HG02759 (cell line): ENCODE measurements at regions not wholly inside any gene's neighbourhood (a gene's known extent, or its start where the extent isn't known, plus 50 kb on each side); places are given as distances from the start of the nearest gene placed in this dataset.
"Not testable (repeated sequence)": the region's sequence is repeated elsewhere in the genome, so short reads cannot be mapped to it uniquely, and the experiment has no call there.

Source experiments
- ATAC-seq: cut with Tn5 transposase; IDR thresholded peaks from one replicate; pipeline ENCODE4 v1.9.1; 2021; ENCODE audit warnings: mild to moderate bottlenecking, moderate library complexity; ENCODE audit not compliant: unreplicated experiment

- ATAC-seq = no peak
Measured at GRCh38 chr6:144528743-144529425, 243.7 kb downstream of the UTRN start.

GRCh38 chr6:144530118-144530517, 245.0 kb downstream of the UTRN start:
- no peak for ATAC-seq

GRCh38 chr6:144532238-144532637, 247.1 kb downstream of the UTRN start:
- not testable (repeated sequence) for ATAC-seq

GRCh38 chr6:144534180-144534579, 249.0 kb downstream of the UTRN start:
- ATAC-seq = no peak

GRCh38 chr6:144535630-144536029, 250.5 kb downstream of the UTRN start:
- no peak for ATAC-seq

- no peak for ATAC-seq
Measured at GRCh38 chr6:144536079-144536478, 250.9 kb downstream of the UTRN start.

- no peak for ATAC-seq
Measured at GRCh38 chr6:144543006-144543871, 258.1 kb downstream of the UTRN start.

GRCh38 chr6:144544266-144544830, 259.2 kb downstream of the UTRN start:
- no peak for ATAC-seq

- no peak for ATAC-seq
Measured at GRCh38 chr6:144546807-144547206, 261.7 kb downstream of the UTRN start.

GRCh38 chr6:144547409-144547808, 262.3 kb downstream of the UTRN start:
- ATAC-seq = no peak

- no peak for ATAC-seq
Measured at GRCh38 chr6:144548536-144548935, 263.4 kb downstream of the UTRN start.

- ATAC-seq = no peak
Measured at GRCh38 chr6:144549837-144550747, 265.0 kb downstream of the UTRN start.

GRCh38 chr6:144551339-144551738, 266.2 kb downstream of the UTRN start:
- ATAC-seq = no peak

GRCh38 chr6:144555066-144555465, 269.9 kb downstream of the UTRN start:
- no peak for ATAC-seq

GRCh38 chr6:144559865-144560593, 274.9 kb downstream of the UTRN start:
- ATAC-seq = no peak

GRCh38 chr6:144561455-144562043, 276.4 kb downstream of the UTRN start:
- no peak for ATAC-seq

- no peak for ATAC-seq
Measured at GRCh38 chr6:144564202-144564601, 279.1 kb downstream of the UTRN start.

- no peak for ATAC-seq
Measured at GRCh38 chr6:144566868-144567615, 281.9 kb downstream of the UTRN start.

GRCh38 chr6:144568241-144568640, 283.1 kb downstream of the UTRN start:
- no peak for ATAC-seq
